MG63 (cell line): ENCODE measurements at regions not wholly inside any gene's neighbourhood (a gene's known extent, or its start where the extent isn't known, plus 50 kb on each side); places are given as distances from the start of the nearest gene placed in this dataset.

Experiments
- DNase-seq: peaks from one replicate; pipeline ENCODE4 v3.0.0-alpha.2; 2020
- H3K27me3 ChIP-seq: fragments of 250-450 bp; sonication (Bioruptor Pico); 2 replicates; pipeline ENCODE4 v1.5.1; 2020; ENCODE audit warnings: mild to moderate bottlenecking, moderate library complexity
- H3K36me3 ChIP-seq: fragments of 250-450 bp; sonication (Bioruptor Pico); 2 replicates; pipeline ENCODE4 v1.5.1; 2020; ENCODE audit warnings: mild to moderate bottlenecking, moderate library complexity
- H3K4me3 ChIP-seq: fragments of 250-450 bp; sonication (Bioruptor Pico); 2 replicates; pipeline ENCODE4 v1.5.1; 2020; ENCODE audit warnings: mild to moderate bottlenecking, moderate library complexity
- H3K9me3 ChIP-seq: fragments of 250-450 bp; sonication (Bioruptor Pico); 2 replicates; pipeline ENCODE4 v1.5.1; 2020; ENCODE audit warnings: mild to moderate bottlenecking, moderate library complexity

GRCh38 chr7:46024263-46024916 is 103.3 kb upstream of the IGFBP3 start:
- Histone ChIP-seq H3K9me3 (no peaks in the 10 kb centered on the region), H3K4me3 (no peak overlapping the region), H3K36me3 (no peaks in the 10 kb centered on the region), H3K27me3 (no peaks in the 10 kb centered on the region)
- DNase-seq = no peak

GRCh38 chr7:46022397-46022796 is 101.3 kb upstream of the IGFBP3 start:
- Histone ChIP-seq H3K9me3 (no peaks in the 10 kb centered on the region), H3K36me3 (no peaks in the 10 kb centered on the region), H3K4me3 (no peak overlapping the region), H3K27me3 (no peaks in the 10 kb centered on the region)
- no peak for DNase-seq

GRCh38 chr7:46015107-46015868 is 94.2 kb upstream of the IGFBP3 start:
- DNase-seq = no peak
- Histone ChIP-seq H3K4me3 (no peak overlapping the region), H3K27me3 (no peaks in the 10 kb centered on the region)

GRCh38 chr7:46011501-46011900 is 90.4 kb upstream of the IGFBP3 start:
- no peak for DNase-seq
- Histone ChIP-seq H3K4me3 (no peak overlapping the region), H3K9me3 (no peaks in the 10 kb centered on the region), H3K36me3 (no peaks in the 10 kb centered on the region), H3K27me3 (no peaks in the 10 kb centered on the region)

More at GRCh38 chr7:46015107-46015868, 94.2 kb upstream of the IGFBP3 start:
- no peaks in the 10 kb centered on the region for H3K36me3 ChIP-seq
- H3K9me3 ChIP-seq = no peaks in the 10 kb centered on the region

- Histone ChIP-seq H3K9me3 (no peaks in the 10 kb centered on the region), H3K36me3 (no peaks in the 10 kb centered on the region), H3K27me3 (no peaks in the 10 kb centered on the region), H3K4me3 (no peak overlapping the region)
- no peak for DNase-seq
Observed at GRCh38 chr7:46011059-46011458, 90.0 kb upstream of the IGFBP3 start.

GRCh38 chr7:46009211-46009610 is 88.1 kb upstream of the IGFBP3 start:
- Histone ChIP-seq H3K4me3 (no peak overlapping the region), H3K27me3 (no peaks in the 10 kb centered on the region), H3K9me3 (no peaks in the 10 kb centered on the region), H3K36me3 (no peaks in the 10 kb centered on the region)
- DNase-seq = no peak

- Histone ChIP-seq H3K27me3 (no peaks in the 10 kb centered on the region), H3K36me3 (no peaks in the 10 kb centered on the region), H3K9me3 (no peaks in the 10 kb centered on the region), H3K4me3 (no peak overlapping the region)
- no peak for DNase-seq
Observed at GRCh38 chr7:46007990-46008643, 87.0 kb upstream of the IGFBP3 start.

GRCh38 chr7:46007194-46007593 is 86.1 kb upstream of the IGFBP3 start:
- no peaks in the 10 kb centered on the region for H3K27me3 ChIP-seq
- H3K36me3 ChIP-seq = no peaks in the 10 kb centered on the region
- no peak for DNase-seq
- no peaks in the 10 kb centered on the region for H3K9me3 ChIP-seq
- H3K4me3 ChIP-seq = no peak overlapping the region

- H3K4me3 ChIP-seq = no peak overlapping the region
- H3K9me3 ChIP-seq = no peaks in the 10 kb centered on the region
- H3K36me3 ChIP-seq = no peaks in the 10 kb centered on the region
- H3K27me3 ChIP-seq = no peaks in the 10 kb centered on the region
- DNase-seq = no peak
Observed at GRCh38 chr7:46006723-46007122, 85.7 kb upstream of the IGFBP3 start.

GRCh38 chr7:46006212-46006611 is 85.1 kb upstream of the IGFBP3 start:
- Histone ChIP-seq H3K4me3 (no peak overlapping the region), H3K27me3 (no peaks in the 10 kb centered on the region), H3K36me3 (no peaks in the 10 kb centered on the region), H3K9me3 (no peaks in the 10 kb centered on the region)
- DNase-seq = no peak

GRCh38 chr7:46004965-46005364 is 83.9 kb upstream of the IGFBP3 start:
- no peak overlapping the region for H3K4me3 ChIP-seq
- H3K36me3 ChIP-seq = no peaks in the 10 kb centered on the region
- H3K27me3 ChIP-seq = no peaks in the 10 kb centered on the region
- H3K9me3 ChIP-seq = no peaks in the 10 kb centered on the region
- no peak for DNase-seq

GRCh38 chr7:46003896-46004875 is 83.1 kb upstream of the IGFBP3 start:
- Histone ChIP-seq H3K36me3 (no peaks in the 10 kb centered on the region), H3K9me3 (no peaks in the 10 kb centered on the region), H3K4me3 (no peak overlapping the region), H3K27me3 (no peaks in the 10 kb centered on the region)
- peak; percentile 84 for DNase-seq

GRCh38 chr7:46003161-46003560 is 82.1 kb upstream of the IGFBP3 start:
- H3K4me3 ChIP-seq = no peak overlapping the region
- no peak for DNase-seq

GRCh38 chr7:46000513-46000912 is 79.4 kb upstream of the IGFBP3 start:
- Histone ChIP-seq H3K9me3 (peaks cover 3% of the 10 kb centered on the region), H3K27me3 (no peaks in the 10 kb centered on the region), H3K36me3 (no peaks in the 10 kb centered on the region), H3K4me3 (no peak overlapping the region)
- DNase-seq = no peak

More at GRCh38 chr7:46003161-46003560, 82.1 kb upstream of the IGFBP3 start:
- Histone ChIP-seq H3K27me3 (no peaks in the 10 kb centered on the region), H3K9me3 (no peaks in the 10 kb centered on the region), H3K36me3 (no peaks in the 10 kb centered on the region)

GRCh38 chr7:45999541-45999940 is 78.5 kb upstream of the IGFBP3 start:
- H3K4me3 ChIP-seq = no peak overlapping the region
- no peaks in the 10 kb centered on the region for H3K27me3 ChIP-seq
- H3K36me3 ChIP-seq = no peaks in the 10 kb centered on the region
- DNase-seq = no peak
- peaks cover 13% of the 10 kb centered on the region for H3K9me3 ChIP-seq

GRCh38 chr7:45998506-45998905 is 77.4 kb upstream of the IGFBP3 start:
- DNase-seq = no peak
- H3K4me3 ChIP-seq = no peak overlapping the region
- peaks cover 13% of the 10 kb centered on the region for H3K9me3 ChIP-seq
- H3K36me3 ChIP-seq = no peaks in the 10 kb centered on the region
- H3K27me3 ChIP-seq = no peaks in the 10 kb centered on the region

- Histone ChIP-seq H3K36me3 (no peaks in the 10 kb centered on the region), H3K27me3 (no peaks in the 10 kb centered on the region), H3K9me3 (peaks cover 13% of the 10 kb centered on the region), H3K4me3 (no peak overlapping the region)
- no peak for DNase-seq
Observed at GRCh38 chr7:45993621-45994020, 72.5 kb upstream of the IGFBP3 start.
